ENCODE measurements at regions not wholly inside any gene's neighbourhood (a gene's known extent, or its start where the extent isn't known, plus 50 kb on each side); places are given as distances from the start of the nearest gene placed in this dataset.

- TF ChIP-seq, protein P1, sequence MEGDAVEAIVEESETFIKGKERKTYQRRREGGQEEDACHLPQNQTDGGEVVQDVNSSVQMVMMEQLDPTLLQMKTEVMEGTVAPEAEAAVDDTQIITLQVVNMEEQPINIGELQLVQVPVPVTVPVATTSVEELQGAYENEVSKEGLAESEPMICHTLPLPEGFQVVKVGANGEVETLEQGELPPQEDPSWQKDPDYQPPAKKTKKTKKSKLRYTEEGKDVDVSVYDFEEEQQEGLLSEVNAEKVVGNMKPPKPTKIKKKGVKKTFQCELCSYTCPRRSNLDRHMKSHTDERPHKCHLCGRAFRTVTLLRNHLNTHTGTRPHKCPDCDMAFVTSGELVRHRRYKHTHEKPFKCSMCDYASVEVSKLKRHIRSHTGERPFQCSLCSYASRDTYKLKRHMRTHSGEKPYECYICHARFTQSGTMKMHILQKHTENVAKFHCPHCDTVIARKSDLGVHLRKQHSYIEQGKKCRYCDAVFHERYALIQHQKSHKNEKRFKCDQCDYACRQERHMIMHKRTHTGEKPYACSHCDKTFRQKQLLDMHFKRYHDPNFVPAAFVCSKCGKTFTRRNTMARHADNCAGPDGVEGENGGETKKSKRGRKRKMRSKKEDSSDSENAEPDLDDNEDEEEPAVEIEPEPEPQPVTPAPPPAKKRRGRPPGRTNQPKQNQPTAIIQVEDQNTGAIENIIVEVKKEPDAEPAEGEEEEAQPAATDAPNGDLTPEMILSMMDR (IDR thresholded peaks at IDR 0.05) = no peak
- no peak for TF ChIP-seq POLR2A (IDR thresholded peaks at IDR 0.05)
Measured at GRCh38 chr12:124430491-124430890, 135.6 kb downstream of the RFLNA start.
